HG03565 (cell line): ENCODE measurements at regions not wholly inside any gene's neighbourhood (a gene's known extent, or its start where the extent isn't known, plus 50 kb on each side); places are given as distances from the start of the nearest gene placed in this dataset.
"Not testable (repeated sequence)": the region's sequence is repeated elsewhere in the genome, so short reads cannot be mapped to it uniquely, and the experiment has no call there.

Experiments used
- ATAC-seq: cut with Tn5 transposase; IDR thresholded peaks from one replicate; pipeline ENCODE4 v1.9.1; 2021; ENCODE audit warnings: mild to moderate bottlenecking, moderate library complexity; ENCODE audit not compliant: unreplicated experiment

DNA sequence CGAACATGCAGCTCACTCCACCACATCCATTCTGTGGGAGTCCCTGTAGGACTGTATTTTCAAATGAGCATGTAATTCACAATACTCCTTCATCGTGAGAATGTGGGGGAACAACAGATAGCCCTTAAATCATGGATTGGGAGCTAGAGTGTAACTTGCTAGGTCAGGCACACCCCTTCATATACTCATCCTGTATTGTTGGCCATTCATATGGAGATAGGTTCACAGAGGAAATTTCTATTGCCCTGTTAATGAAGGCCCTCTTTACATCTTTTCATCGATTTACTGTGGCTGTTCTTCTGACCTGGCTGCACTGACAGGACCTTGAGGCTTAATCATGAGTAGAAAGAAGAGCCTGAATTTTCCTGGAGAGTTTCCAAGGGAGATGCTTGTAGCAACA is 193.8 kb upstream of the DPP10 start:
- no peak for ATAC-seq

DNA sequence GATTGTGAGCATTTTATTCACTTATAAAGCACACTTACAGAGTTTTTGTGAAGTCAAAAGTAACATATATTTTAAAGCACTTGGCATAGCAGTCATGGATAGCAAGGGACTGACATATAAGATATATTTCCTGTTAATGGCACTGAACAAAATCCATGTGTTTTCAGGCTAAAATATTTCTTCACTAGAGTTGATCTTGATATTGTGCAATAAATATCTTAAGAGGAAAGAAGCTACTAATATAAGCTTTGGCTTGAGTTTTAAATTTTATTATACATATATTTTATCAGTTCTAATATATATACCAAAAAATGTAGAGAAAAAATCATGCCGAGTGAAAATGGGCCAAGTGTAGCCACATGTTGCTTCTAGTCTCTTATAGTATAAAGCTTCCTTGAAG is 189.7 kb upstream of the DPP10 start:
- ATAC-seq = no peak

DNA sequence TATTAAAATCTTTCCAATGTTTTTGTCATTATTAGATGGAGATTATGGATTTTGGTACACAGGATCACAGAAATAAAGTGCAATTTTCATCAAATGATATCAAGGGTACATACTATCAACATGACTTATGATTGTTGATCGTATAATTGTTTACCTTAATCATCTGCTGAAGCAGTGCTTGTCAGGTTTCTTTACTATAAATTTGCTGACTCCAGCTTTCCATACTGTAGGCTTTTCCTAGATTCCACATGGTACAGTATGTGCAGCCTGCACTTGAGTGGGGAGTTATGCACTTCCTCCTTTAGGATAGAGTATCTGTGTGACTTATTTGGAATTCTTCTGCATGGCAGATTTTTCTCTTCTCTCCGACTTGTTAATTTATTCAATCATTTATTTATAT is 187.6 kb upstream of the DPP10 start:
- no peak for ATAC-seq

DNA sequence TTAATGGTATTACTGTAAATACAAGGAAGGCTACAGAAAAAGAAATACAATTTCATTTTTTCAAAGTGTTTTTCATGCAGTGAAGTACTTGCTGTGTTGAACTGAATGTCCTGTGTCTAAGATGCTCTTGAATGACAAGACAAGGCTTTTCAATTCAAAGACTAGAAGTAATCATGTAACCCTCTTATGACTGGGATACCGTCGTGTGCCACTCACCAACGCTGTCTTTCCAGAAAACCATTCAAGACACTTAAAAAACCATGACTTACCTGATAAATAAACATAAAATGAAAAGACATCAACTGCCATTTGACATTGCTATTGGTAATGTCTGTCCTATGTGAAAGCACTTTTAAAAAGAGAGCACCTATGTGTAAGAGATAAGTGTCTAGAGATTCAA is 183.1 kb upstream of the DPP10 start:
- ATAC-seq = no peak

DNA sequence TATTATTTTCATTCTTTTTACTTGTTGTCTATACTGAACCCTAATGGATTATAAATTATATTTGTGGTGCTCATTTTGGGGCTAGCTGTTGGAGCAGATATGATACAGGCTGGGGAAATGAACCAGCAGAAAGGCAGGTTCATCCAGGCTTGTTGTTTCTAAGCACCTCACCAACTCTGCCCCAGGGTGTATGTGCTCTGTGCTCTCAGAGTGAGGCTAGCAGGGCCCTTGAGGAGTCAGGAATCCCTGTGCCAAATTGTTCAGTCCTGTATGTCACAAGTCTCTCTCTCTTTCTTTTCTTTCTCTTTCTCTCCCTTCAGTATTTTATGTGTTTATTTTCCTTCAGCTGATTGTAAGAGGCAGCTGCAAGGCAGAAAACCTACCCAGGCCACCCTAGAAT is 181.1 kb upstream of the DPP10 start:
- no peak for ATAC-seq

DNA sequence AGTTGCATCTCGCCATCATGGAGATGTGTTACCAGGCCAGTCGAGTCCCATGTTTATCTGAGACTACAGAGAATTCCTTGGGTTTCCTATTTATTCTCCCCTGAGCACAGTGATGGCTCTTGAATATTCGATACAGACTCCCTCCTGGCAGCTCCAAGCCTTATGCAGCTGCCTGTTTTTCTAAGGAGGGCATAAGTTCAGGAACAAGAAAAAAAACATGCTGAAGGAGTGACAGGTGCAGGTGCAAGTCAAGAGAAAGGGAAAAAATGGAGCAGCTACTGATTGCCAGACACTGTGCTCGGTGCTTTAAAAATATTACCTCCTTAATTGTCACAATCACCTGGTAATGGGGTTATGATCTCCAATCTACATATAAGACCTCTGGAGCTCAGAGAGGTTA is 177.2 kb upstream of the DPP10 start:
- no peak for ATAC-seq

DNA sequence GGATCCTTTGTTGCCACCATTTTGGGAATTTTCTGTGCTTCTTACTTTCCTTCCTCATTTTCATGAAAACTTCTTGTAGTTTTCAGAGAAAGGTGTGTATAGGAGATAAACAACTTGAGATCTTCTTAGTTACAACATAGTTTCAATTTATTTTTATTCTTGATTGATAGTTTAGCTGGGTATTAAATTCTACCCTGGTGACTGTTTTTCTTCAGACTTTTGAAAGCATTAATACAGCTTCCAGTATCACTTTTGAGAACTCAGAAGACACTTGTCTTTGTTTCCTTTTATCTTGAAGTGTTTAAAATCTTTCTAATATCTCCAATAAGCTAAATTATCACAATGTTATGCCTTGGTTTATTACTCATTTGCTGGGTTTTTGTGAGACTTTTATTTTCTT is 167.5 kb upstream of the DPP10 start:
- no peak for ATAC-seq

DNA sequence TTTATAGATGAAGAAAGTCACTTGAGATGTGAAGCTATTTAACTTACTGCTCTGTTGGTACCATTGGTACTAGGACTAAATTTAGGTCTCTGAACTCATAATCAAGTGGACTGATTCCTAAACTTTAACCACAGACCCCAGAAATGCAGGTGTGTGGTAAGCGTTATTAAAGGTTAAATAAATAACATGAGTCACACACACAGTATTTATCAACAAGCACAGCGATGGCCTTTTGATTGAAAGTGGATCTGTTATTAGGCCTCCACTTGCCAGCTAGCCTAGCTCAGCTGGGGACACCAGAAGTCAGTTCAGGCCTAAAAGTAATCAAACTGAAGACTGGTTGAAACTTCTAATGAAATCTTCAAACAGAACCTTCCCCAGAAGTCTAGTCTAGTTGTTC is 161.3 kb upstream of the DPP10 start:
- ATAC-seq = no peak

DNA sequence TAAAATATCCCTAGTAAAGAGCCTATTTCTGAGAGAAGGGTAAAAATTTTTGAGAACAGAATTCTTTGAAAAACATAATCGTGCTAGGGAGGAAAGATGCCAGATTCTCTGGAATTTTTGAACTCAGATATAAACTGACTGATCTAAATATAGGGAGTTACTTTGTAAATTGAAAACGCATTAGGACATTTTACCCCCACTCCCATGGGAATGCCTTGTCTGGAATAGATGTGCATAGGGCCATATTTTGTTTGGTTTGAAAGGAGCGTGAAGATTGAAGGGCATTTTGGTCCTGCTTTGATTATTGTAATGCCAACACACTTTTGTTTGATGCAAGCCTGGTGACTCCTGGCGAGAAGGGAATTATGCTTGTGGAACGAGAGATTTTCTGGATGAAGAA is 158.7 kb upstream of the DPP10 start:
- no peak for ATAC-seq

DNA sequence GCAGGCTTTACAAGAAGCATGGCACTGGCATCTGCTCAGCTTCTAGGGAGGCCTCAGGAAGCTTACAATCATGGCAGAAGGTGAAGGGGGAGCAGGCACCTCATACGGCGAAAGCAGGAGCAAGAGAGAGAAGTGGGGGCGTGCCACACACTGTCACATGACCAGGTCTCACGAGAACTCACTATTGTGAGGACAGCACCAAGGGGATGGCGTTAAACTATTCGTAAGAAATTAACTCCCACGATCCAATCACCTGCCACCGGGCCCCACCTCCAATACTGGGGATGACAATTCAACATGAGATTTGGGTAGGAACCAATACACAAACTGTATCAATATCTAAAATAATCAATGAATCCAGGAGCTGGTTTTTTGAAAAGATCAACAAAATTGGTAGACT is 156.0 kb upstream of the DPP10 start:
- ATAC-seq = no peak

DNA sequence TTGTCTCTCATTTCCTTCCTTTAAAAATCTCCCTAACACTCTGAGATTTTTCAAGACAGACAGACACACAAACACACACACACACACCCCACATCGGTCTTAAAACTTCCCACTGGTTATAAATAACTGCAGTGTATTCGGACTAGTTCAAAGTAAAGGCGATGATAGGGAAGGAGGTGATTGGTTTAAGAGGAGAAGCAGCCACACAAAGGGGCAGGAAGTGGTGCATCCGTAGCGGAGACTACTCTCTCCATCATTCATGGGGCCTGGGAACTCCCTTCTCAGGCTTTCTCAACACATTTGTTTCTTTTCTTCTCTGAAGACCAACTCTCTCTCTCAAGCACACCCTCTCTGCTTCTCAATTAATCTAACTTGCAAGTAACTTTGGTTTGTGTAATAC is 149.1 kb upstream of the DPP10 start:
- ATAC-seq = no peak

DNA sequence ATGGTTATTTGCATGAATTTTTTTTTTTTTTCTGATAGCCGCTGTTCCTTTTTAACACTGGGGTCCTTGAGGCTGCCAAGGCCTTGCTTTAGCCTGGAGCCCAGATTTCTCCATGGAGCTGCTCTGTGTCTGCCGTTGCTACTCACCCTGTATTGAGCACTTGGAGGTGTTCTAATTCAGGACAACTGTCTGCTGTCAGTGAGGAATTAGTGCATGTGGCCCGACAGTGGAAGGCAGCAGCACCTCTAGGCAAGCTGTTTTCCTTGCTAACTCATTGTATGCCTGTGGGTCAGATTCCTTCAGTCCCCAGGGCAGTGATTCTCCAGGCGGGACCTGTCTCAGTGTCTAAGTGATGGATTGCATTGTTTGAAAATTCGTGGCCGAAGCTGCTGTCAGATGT is 147.7 kb upstream of the DPP10 start:
- no peak for ATAC-seq

DNA sequence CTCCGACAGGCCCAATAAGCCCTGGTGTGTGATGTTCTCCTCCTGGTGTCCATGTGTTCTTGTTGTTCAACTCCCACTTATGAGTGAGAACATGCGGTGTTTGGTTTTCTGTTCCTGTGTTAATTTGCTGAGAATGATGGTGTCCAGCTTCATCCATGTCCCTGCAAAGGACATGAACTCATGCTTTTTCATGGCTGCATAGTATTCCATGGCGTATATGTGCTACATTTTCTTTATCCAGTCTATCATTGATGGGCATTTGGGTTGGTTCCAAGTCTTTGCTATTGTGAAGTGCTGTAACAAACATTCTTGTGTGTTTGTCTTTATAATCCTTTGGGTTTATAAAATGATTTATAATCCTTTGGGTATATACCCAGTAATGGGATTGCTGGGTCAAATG is 142.1 kb upstream of the DPP10 start:
- not testable (repeated sequence) for ATAC-seq

DNA sequence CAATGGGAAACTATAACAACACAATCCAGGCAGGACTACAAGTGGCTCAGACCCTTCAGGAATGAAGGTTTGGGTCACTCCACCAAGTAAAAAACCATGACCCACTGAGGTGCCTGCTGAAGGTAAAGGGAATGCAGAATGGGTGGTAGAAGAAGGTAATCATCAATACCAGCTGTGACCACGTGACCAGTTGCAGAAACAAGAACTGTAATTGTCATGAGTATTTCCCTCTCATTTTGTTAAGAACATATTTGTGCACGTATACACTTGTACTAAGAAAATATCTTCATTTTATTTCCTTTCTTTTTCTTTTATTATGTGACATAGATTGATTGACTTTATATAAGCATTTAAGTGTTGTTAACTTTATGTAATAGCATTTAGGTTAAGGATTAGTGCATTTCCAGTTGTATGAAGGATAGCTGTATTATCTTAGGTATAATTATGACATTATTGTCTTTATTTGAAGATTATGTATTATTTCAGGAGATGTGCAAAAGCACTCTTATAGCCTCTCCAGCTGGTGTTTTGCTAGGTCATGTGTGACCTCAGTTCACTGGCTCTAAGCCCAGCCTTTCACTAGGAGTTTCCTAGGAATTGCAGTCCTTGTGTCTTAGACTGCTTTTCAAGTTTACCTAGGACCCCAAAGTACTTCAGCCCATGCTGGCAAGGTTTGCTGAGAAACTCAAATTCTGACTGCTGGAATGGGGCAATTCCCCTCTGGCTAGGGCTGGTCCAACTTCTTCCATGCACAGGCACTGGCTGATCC is 125.7 kb upstream of the DPP10 start:
- no peak for ATAC-seq

DNA sequence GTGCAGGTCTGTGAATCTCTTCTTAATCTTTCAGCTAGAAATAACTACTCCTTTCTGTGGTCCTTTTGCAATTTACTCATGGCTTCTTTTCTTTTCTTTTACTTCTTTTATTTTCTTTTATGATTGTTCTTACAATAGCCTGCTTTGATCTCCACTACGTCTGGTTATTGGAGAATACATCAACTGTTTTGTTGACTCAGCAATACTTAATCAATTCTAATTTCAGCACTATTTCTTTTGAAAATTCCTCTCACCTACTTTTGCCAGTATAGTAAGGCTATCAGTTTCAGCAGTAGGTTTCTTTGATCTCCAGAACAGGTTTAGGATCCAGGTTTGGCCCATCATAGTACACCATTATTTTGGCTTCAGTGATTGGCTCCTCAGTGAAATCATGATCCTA is 111.8 kb upstream of the DPP10 start:
- ATAC-seq = no peak

DNA sequence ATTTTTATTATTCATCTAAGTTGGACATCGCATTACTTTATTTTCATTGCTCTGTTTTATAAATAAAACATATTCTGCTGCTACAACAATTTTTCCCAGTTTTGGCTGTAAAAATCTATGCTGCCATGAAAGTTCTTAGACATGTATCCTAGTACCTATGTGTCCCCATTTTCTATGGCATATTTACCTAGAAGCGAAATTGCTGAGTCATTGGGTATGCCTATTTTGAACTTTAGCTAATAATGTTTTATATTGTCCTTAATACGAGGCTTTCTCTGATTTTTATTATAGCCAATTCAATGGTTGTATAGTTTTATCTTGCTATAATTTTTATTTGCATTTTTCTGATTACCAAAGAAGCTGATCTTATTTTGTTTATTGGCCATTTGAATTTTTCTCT is 110.5 kb upstream of the DPP10 start:
- no peak for ATAC-seq

DNA sequence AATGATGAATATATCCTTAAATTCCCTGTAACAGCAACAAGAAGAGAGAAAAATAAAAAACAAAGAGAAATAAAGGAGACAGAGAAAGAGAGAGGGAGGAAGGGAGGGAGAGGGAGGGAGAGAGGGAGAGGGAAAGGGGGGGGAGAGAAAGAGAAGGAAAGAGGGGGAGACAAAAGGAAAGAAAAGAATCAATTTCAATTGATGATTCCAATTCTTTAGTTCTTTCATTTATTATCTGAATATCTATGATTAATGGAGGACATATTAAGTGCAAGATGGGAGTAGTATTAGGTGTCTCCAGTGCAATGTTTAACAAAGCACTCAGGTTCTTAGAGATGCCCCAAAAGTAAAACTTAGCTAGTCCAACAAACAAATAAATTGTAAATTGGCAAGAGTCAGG is 97.2 kb upstream of the DPP10 start:
- ATAC-seq = no peak

DNA sequence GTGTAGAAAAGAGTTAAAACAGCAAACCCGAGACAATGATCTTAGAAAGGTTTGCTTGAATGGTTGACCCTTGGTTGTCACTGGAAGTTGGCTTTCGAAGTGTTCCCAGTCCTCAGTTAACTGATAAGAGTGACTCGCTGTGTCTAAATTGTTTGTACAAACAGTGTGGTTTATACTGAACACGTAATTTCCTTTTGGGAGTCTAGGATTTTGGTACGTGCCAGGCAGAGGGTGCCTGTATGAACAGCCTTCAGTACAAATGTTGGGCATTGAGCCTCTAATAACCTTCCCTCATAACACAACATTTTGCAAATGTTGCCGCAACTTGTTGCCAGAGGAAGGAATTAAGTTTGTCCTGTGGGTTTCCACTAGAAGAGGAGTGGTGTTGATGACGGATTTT is 95.8 kb upstream of the DPP10 start:
- ATAC-seq = no peak

DNA sequence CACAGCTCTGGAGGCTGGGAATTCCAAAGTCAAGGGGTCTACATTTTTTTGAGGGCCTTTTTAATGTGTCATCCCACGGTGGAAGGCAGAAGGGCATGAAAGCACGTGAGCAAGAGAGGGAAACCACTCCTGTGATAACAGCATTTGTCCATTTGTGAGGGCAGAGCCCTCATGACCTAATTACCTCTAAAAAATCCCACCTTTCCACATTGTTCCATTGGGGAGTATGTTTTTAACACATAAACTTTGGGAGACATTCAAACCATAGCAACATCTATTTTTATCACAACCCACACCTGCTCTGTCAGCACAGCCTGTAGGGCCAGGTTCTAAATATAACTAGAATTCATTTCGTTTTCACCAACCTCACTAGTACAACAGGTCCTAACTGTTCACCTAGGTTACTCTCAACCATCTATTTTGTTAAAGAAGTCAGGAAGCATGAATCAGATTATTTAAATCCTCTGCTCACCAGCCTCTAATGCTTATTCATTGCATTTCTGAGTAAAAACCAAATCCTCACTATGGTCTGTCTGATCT is 92.2 kb upstream of the DPP10 start:
- no peak for ATAC-seq

DNA sequence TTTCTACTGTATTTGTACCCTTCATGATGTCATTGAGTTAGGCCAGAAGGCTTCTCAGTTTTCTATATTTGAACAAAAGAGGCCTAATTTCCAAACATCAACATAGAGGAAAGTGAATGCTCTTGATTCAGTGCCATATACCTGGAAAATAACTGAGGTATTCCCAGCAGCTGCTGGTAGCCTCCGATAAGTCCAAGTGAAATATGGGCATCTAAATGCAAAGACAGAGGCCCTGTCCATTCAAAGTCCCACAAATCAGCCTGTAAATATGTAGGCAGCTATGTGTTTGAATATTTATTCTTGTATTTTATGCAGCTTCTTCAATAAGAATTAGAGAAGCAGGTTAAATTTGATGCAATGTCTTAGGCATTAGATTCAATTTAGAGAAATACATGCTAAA is 89.5 kb upstream of the DPP10 start:
- ATAC-seq = no peak

DNA sequence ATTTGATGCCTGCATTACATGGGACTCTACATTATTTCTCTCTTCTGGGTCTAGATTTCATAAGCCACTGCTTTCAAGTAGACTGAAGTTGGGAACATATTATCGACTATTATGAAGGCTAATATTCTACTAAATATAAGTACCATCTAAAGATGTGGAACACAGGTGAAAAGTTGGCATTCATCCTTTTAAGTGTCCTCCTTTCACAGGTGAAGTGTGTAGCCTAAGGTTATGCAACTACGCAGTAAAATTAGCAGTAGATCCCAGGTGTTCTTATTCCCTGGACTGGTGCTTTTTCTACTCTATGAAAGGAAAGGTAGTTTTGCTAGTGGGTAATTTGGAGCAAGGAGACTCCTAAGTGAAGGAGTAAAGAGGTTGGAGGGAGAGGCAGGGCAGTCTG is 88.2 kb upstream of the DPP10 start:
- ATAC-seq = no peak

DNA sequence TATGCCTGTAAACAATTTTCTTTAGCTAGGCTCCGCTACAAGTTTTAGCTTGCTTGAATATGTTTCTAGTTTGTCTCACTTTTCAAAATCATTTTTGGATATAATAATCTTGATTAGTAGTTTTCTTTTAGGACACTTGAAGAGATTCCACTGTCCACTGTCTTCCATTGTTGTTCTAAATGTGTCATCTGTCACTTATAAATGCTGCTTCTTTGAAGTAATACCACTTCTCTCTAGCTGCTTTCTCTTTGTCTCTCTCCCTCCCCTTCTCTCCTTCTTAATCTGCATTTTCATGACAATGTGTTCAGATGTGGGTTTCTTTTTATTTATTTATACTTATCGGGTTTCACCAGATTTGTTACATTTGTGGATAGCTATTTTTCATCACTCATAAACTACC is 73.7 kb upstream of the DPP10 start:
- no peak for ATAC-seq

DNA sequence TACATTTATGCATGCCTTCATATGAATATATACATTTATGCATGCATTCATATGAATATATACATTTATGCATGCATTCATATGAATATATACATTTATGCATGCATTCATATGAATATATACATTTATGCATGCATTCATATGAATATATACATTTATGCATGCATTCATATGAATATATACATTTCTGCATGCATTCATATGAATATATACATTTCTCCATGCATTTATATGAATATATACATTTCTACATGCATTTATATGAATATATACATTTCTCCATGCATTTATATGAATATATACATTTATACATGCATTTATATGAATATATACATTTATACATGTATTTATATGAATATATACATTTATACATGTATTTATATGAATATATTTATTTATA is 70.7 kb upstream of the DPP10 start:
- not testable (repeated sequence) for ATAC-seq
